ENCODE measurements at regions not wholly inside any gene's neighbourhood (a gene's known extent, or its start where the extent isn't known, plus 50 kb on each side); places are given as distances from the start of the nearest gene placed in this dataset.

DNA sequence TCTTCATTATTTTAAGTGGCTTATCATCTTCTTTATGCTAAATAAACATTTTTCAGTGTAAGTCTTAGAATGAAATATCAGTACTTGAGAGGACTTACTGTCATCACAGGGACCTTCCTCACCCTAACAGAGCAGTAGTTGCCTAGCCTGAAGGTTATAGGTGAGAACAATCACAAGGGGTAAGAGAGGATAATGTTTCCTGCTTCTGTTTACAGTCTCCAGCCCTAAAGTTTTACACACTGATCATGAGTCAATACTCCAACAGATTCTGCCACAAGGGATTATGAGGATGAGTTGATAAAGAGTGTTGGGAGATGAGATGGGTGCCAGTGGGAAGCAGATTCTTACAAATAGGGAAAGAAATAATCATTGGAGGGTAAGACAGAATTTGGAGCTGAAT is 265.1 kb upstream of the DAB2 start:
- no peak for TF ChIP-seq POLR2A (IDR thresholded peaks at IDR 0.05)
- TF ChIP-seq, protein P1, sequence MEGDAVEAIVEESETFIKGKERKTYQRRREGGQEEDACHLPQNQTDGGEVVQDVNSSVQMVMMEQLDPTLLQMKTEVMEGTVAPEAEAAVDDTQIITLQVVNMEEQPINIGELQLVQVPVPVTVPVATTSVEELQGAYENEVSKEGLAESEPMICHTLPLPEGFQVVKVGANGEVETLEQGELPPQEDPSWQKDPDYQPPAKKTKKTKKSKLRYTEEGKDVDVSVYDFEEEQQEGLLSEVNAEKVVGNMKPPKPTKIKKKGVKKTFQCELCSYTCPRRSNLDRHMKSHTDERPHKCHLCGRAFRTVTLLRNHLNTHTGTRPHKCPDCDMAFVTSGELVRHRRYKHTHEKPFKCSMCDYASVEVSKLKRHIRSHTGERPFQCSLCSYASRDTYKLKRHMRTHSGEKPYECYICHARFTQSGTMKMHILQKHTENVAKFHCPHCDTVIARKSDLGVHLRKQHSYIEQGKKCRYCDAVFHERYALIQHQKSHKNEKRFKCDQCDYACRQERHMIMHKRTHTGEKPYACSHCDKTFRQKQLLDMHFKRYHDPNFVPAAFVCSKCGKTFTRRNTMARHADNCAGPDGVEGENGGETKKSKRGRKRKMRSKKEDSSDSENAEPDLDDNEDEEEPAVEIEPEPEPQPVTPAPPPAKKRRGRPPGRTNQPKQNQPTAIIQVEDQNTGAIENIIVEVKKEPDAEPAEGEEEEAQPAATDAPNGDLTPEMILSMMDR (IDR thresholded peaks at IDR 0.05): no peak
